WTC11 (cell line): ENCODE measurements at regions not wholly inside any gene's neighbourhood (a gene's known extent, or its start where the extent isn't known, plus 50 kb on each side); places are given as distances from the start of the nearest gene placed in this dataset.

Experiments used
- ATAC-seq: fragments of 200-7000 bp; cut with Tn5 transposase; 2 replicates; pipeline ENCODE4 v1.10.0; 2021; ENCODE audit warnings: mild to moderate bottlenecking, moderate library complexity
- CTCF ChIA-PET: fragments of 300-600 bp; sonication (Branson Sonifier 250); formaldehyde crosslinking; loops from one replicate; lab custom pipeline; 2021; ENCODE audit warnings: antibody characterized with exemption; lab: Charles Lee
- POLR2A ChIA-PET: fragments of 350-600 bp; sonication (Branson Sonifier 250); formaldehyde crosslinking; loops from one replicate; lab custom pipeline; 2021; ENCODE audit warnings: antibody characterized with exemption; lab: Charles Lee
- DNase-seq: peaks from one replicate; pipeline ENCODE4 v3.0.0; 2021; ENCODE audit warnings: low spot score
- H3K27ac Mint-ChIP-seq: 2 replicates; pipeline ENCODE4 v1.8.0; 2021; ENCODE audit warnings: mixed read lengths
- H3K27me3 Mint-ChIP-seq: 2 replicates; pipeline ENCODE4 v1.8.0; 2021; ENCODE audit warnings: low read depth, mild to moderate bottlenecking, moderate library complexity, mixed read lengths
- H3K36me3 Mint-ChIP-seq: 2 replicates; pipeline ENCODE4 v1.8.0; 2021; ENCODE audit warnings: mixed read lengths
- H3K4me1 Mint-ChIP-seq: 2 replicates; pipeline ENCODE4 v1.8.0; 2022; ENCODE audit warnings: mixed read lengths
- H3K4me3 Mint-ChIP-seq: 2 replicates; pipeline ENCODE4 v1.8.0; 2021; ENCODE audit warnings: mild to moderate bottlenecking, moderate library complexity, mixed read lengths
- H3K9me3 Mint-ChIP-seq: 2 replicates; pipeline ENCODE4 v1.8.0; 2021; ENCODE audit warnings: mixed read lengths
- FOXK1 ChIP-seq: sonication (generic); formaldehyde crosslinking; IDR thresholded peaks from 2 replicates; pipeline ENCODE4 v1.8.0; 2022; ENCODE audit warnings: mild to moderate bottlenecking, moderate library complexity, missing genetic modification reagents
- FOXP1 ChIP-seq: sonication (generic); formaldehyde crosslinking; IDR thresholded peaks from 2 replicates; pipeline ENCODE4 v1.8.0; 2022; ENCODE audit warnings: missing genetic modification reagents, mild to moderate bottlenecking, moderate library complexity, borderline replicate concordance
- GABPB1 ChIP-seq: sonication (generic); formaldehyde crosslinking; IDR thresholded peaks from 2 replicates; pipeline ENCODE4 v1.8.1; 2023; ENCODE audit warnings: mild to moderate bottlenecking, missing genetic modification reagents
- GRHL2 ChIP-seq: fragments of 250-450 bp; sonication (Bioruptor Pico); IDR thresholded peaks from 2 replicates; pipeline ENCODE4 v1.8.0; 2022; ENCODE audit warnings: mild to moderate bottlenecking, moderate library complexity; ENCODE audit not compliant: insufficient replicate concordance, severe bottlenecking
- IRF2 ChIP-seq: sonication (generic); formaldehyde crosslinking; IDR thresholded peaks from 2 replicates; pipeline ENCODE4 v1.8.0; 2022; ENCODE audit warnings: low read depth, missing genetic modification reagents, borderline replicate concordance
- KAT7 ChIP-seq: sonication (generic); formaldehyde crosslinking; IDR thresholded peaks from 2 replicates; pipeline ENCODE4 v1.8.1; 2023; ENCODE audit warnings: missing genetic modification reagents, mild to moderate bottlenecking, borderline replicate concordance
- MXD4 ChIP-seq: fragments of 250-450 bp; sonication (Bioruptor Pico); IDR thresholded peaks from 2 replicates; pipeline ENCODE4 v1.8.0; 2021; ENCODE audit warnings: mild to moderate bottlenecking, moderate library complexity, borderline replicate concordance
- NFYB ChIP-seq: sonication (generic); formaldehyde crosslinking; conservative IDR thresholded peaks from 2 replicates; pipeline ENCODE4 v1.8.0; 2022; ENCODE audit warnings: low read depth, missing genetic modification reagents
- NR3C1 ChIP-seq: sonication (generic); formaldehyde crosslinking; conservative IDR thresholded peaks from 2 replicates; pipeline ENCODE4 v1.8.1; 2023; ENCODE audit warnings: low read depth, mild to moderate bottlenecking, missing genetic modification reagents
- OVOL2 ChIP-seq: fragments of 250-450 bp; sonication (Bioruptor Pico); IDR thresholded peaks from 2 replicates; pipeline ENCODE4 v1.9.0; 2021; ENCODE audit warnings: mild to moderate bottlenecking, borderline replicate concordance
- PRRX2 ChIP-seq: fragments of 250-450 bp; sonication (Bioruptor Pico); IDR thresholded peaks from 2 replicates; pipeline ENCODE4 v1.8.0; 2021; ENCODE audit warnings: mild to moderate bottlenecking
- RORB ChIP-seq: fragments of 250-450 bp; sonication (Bioruptor Pico); IDR thresholded peaks from 2 replicates; pipeline ENCODE4 v1.9.0; 2021; ENCODE audit warnings: mild to moderate bottlenecking
- SOX15 ChIP-seq: fragments of 250-450 bp; sonication (Bioruptor Pico); IDR thresholded peaks from 2 replicates; pipeline ENCODE4 v1.9.0; 2021; ENCODE audit warnings: mild to moderate bottlenecking
- TCF7 ChIP-seq: sonication (generic); formaldehyde crosslinking; IDR thresholded peaks from 2 replicates; pipeline ENCODE4 v1.8.0; 2022; ENCODE audit warnings: mild to moderate bottlenecking, low read depth, missing genetic modification reagents, moderate library complexity
- ZNF121 ChIP-seq: sonication (generic); formaldehyde crosslinking; IDR thresholded peaks from 2 replicates; pipeline ENCODE4 v1.8.0; 2023; ENCODE audit warnings: missing genetic modification reagents
- ZNF219 ChIP-seq: sonication (generic); formaldehyde crosslinking; IDR thresholded peaks from 2 replicates; pipeline ENCODE4 v1.8.0; 2023; ENCODE audit warnings: missing genetic modification reagents, mild to moderate bottlenecking, borderline replicate concordance
- ZNF396 ChIP-seq: fragments of 250-450 bp; sonication (Bioruptor Pico); IDR thresholded peaks from 2 replicates; pipeline ENCODE4 v1.8.0; 2021; ENCODE audit warnings: mild to moderate bottlenecking, moderate library complexity, borderline replicate concordance
- ZNF423 ChIP-seq: fragments of 250-450 bp; sonication (Bioruptor Pico); IDR thresholded peaks from 2 replicates; pipeline ENCODE4 v2.1.2; 2022; ENCODE audit warnings: mild to moderate bottlenecking, moderate library complexity
- TF ChIP-seq, protein P1 (sequence below): fragments of 250-450 bp; sonication (Bioruptor Pico); IDR thresholded peaks from 2 replicates; pipeline ENCODE4 v1.9.0; 2021; ENCODE audit warnings: moderate library complexity, mild to moderate bottlenecking, inconsistent platforms, borderline replicate concordance
- TF ChIP-seq, protein P2 (sequence below): sonication (generic); formaldehyde crosslinking; IDR thresholded peaks from 2 replicates; pipeline ENCODE4 v1.8.1; 2023; ENCODE audit warnings: mild to moderate bottlenecking, missing genetic modification reagents
- TF ChIP-seq, protein P3 (sequence below): sonication (generic); formaldehyde crosslinking; IDR thresholded peaks from 2 replicates; pipeline ENCODE4 v1.8.1; 2022; ENCODE audit warnings: mild to moderate bottlenecking, moderate library complexity, missing genetic modification reagents
- TF ChIP-seq, protein P4 (sequence below): sonication (generic); formaldehyde crosslinking; IDR thresholded peaks from 2 replicates; pipeline ENCODE4 v1.8.1; 2023; ENCODE audit warnings: mild to moderate bottlenecking, missing genetic modification reagents, moderate library complexity
- TF ChIP-seq, protein P5 (sequence below): sonication (generic); formaldehyde crosslinking; IDR thresholded peaks from 2 replicates; pipeline ENCODE4 v1.8.0; 2022; ENCODE audit warnings: mild to moderate bottlenecking, missing genetic modification reagents
- TF ChIP-seq, protein P6 (sequence below): sonication (generic); formaldehyde crosslinking; IDR thresholded peaks from 2 replicates; pipeline ENCODE4 v1.8.0; 2022; ENCODE audit warnings: mild to moderate bottlenecking, missing genetic modification reagents
- TF ChIP-seq, protein P7 (sequence below): fragments of 250-450 bp; sonication (Bioruptor Pico); IDR thresholded peaks from 2 replicates; pipeline ENCODE4 v1.9.0; 2021; ENCODE audit warnings: mild to moderate bottlenecking
- TF ChIP-seq, protein P8 (sequence below): sonication (generic); formaldehyde crosslinking; IDR thresholded peaks from 2 replicates; pipeline ENCODE4 v1.8.1; 2023; ENCODE audit warnings: mild to moderate bottlenecking, missing genetic modification reagents, moderate library complexity

DNA sequence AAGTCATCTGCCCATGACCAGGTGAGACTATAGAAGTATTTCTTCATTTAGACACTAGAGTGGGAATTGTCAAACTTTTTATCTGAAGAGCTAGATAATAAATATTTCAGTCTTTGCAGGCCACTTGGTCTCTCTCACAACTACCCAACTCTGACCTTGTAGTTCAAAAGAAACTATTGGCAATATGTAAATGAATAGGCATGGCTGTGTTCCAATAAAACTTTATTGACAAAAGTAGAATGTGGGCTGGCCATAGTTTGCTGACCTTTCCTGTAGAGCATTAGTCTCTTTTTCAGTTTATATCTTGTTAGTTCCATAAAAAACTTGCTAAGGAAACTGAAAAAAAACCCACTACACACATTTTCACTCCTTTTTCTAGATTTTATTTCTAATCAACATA lies 535.5 kb downstream of the PRR16 start (continued):
- TF ChIP-seq FOXK1: no peak
- no peak for TF ChIP-seq KAT7 (CRISPR knock-in tag)
- TF ChIP-seq, protein P1, sequence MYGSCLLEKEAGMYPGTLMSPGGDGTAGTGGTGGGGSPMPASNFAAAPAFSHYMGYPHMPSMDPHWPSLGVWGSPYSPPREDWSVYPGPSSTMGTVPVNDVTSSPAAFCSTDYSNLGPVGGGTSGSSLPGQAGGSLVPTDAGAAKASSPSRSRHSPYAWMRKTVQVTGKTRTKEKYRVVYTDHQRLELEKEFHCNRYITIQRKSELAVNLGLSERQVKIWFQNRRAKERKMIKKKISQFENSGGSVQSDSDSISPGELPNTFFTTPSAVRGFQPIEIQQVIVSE (CRISPR knock-in tag): no peak
- TF ChIP-seq, protein P2, sequence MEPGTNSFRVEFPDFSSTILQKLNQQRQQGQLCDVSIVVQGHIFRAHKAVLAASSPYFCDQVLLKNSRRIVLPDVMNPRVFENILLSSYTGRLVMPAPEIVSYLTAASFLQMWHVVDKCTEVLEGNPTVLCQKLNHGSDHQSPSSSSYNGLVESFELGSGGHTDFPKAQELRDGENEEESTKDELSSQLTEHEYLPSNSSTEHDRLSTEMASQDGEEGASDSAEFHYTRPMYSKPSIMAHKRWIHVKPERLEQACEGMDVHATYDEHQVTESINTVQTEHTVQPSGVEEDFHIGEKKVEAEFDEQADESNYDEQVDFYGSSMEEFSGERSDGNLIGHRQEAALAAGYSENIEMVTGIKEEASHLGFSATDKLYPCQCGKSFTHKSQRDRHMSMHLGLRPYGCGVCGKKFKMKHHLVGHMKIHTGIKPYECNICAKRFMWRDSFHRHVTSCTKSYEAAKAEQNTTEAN (CRISPR knock-in tag): no peak
- TF ChIP-seq FOXP1 (CRISPR knock-in tag): no peak
- no peak for TF ChIP-seq PRRX2 (CRISPR knock-in tag)

DNA sequence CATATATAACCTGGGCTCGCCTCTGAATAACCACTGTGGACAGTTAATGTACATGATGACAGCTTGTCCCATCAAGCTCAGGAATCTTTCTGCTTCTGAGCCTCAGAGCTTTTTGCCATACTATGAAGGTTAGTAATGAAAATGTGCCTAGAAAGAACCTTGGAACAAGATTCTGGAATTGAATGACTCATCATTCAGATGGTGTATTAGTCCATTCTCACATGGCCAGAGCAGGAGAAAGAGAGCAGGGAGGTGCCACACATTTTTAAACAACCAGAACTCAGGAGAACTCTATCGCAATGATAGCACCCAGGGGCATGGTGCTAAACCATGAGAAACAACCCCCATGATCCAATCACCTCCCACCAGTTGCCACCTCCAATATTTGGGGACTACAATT lies 542.1 kb downstream of the PRR16 start:
- DNase-seq (no peak), ATAC-seq (no peak)
- no peaks in the 10 kb centered on the region for H3K36me3 Mint-ChIP-seq
- no peaks in the 10 kb centered on the region for H3K27me3 Mint-ChIP-seq
- ChIA-PET CTCF (no interaction called here), POLR2A (no interaction called here)
- TF ChIP-seq, protein P3, sequence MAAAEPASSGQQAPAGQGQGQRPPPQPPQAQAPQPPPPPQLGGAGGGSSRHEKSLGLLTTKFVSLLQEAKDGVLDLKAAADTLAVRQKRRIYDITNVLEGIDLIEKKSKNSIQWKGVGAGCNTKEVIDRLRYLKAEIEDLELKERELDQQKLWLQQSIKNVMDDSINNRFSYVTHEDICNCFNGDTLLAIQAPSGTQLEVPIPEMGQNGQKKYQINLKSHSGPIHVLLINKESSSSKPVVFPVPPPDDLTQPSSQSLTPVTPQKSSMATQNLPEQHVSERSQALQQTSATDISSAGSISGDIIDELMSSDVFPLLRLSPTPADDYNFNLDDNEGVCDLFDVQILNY: no peak
- TF ChIP-seq OVOL2 (CRISPR knock-in tag): no peak
- TF ChIP-seq MXD4: no peak
- TF ChIP-seq GABPB1 (CRISPR knock-in tag): no peak
- H3K9me3 Mint-ChIP-seq: no peaks in the 10 kb centered on the region
- H3K4me3 Mint-ChIP-seq: no peak overlapping the region
- H3K27ac Mint-ChIP-seq: no peak overlapping the region
- no peaks in the 10 kb centered on the region for H3K4me1 Mint-ChIP-seq

DNA sequence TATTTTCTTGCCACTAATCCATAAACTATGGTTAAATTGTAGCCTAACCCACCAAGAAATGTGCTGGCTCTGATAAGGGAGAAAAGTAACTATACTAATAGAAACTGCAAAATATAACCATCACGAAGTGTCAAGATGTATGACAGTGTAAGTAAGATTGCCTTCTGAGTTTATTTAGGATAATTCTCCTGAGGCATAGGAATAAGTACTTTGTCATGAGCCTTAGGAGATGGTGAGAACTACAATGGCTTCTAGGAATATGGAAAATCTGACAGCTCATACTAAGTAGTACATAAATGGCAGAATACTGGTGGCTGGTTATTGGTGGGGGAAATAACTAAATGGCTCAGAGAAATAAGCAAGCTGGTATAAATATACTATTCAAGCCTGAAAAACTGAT lies 543.9 kb downstream of the PRR16 start:
- Mint-ChIP-seq H3K27ac (no peak overlapping the region), H3K4me1 (no peaks in the 10 kb centered on the region), H3K27me3 (no peaks in the 10 kb centered on the region), H3K9me3 (no peaks in the 10 kb centered on the region), H3K36me3 (no peaks in the 10 kb centered on the region), H3K4me3 (no peak overlapping the region)
- ChIA-PET CTCF (no interaction called here), POLR2A (no interaction called here)
- no peak for TF ChIP-seq ZNF423 (CRISPR knock-in tag)
- TF ChIP-seq, protein P4, sequence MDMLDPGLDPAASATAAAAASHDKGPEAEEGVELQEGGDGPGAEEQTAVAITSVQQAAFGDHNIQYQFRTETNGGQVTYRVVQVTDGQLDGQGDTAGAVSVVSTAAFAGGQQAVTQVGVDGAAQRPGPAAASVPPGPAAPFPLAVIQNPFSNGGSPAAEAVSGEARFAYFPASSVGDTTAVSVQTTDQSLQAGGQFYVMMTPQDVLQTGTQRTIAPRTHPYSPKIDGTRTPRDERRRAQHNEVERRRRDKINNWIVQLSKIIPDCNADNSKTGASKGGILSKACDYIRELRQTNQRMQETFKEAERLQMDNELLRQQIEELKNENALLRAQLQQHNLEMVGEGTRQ: no peak
- TF ChIP-seq, protein P5, sequence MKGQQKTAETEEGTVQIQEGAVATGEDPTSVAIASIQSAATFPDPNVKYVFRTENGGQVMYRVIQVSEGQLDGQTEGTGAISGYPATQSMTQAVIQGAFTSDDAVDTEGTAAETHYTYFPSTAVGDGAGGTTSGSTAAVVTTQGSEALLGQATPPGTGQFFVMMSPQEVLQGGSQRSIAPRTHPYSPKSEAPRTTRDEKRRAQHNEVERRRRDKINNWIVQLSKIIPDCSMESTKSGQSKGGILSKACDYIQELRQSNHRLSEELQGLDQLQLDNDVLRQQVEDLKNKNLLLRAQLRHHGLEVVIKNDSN (CRISPR knock-in tag): no peak
- TF ChIP-seq FOXP1 (CRISPR knock-in tag): no peak
- no peak for TF ChIP-seq SOX15
- no peak for TF ChIP-seq TCF7 (CRISPR knock-in tag)
- no peak for TF ChIP-seq RORB
- no peak for TF ChIP-seq NR3C1 (CRISPR knock-in tag)
- no peak for DNase-seq
- no peak for ATAC-seq

DNA sequence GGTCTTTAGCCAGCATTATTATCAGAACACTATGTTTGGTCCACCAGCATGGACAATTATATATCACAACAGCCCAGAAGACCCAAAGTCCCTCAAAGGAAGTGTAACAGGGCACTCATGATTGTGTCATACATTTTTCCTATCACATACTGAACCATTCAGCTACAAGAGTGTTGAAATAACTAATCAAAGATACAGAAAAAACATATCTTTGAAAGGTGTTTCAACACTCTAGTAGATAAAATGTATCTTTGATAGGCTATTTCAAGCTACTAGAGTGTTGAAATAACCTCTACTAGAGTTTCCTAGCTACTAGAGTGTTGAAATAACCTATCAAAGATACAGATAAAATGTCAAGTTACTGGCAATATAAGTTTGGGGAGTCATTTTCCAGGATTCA lies 545.0 kb downstream of the PRR16 start:
- DNase-seq (no peak), ATAC-seq (no peak)
- Mint-ChIP-seq H3K27ac (no peak overlapping the region), H3K9me3 (no peaks in the 10 kb centered on the region), H3K4me1 (no peaks in the 10 kb centered on the region), H3K36me3 (no peaks in the 10 kb centered on the region), H3K4me3 (no peak overlapping the region), H3K27me3 (no peaks in the 10 kb centered on the region)
- ChIA-PET CTCF (no interaction called here), POLR2A (no interaction called here)
- no peak for TF ChIP-seq ZNF121 (CRISPR knock-in tag)
- TF ChIP-seq, protein P6, sequence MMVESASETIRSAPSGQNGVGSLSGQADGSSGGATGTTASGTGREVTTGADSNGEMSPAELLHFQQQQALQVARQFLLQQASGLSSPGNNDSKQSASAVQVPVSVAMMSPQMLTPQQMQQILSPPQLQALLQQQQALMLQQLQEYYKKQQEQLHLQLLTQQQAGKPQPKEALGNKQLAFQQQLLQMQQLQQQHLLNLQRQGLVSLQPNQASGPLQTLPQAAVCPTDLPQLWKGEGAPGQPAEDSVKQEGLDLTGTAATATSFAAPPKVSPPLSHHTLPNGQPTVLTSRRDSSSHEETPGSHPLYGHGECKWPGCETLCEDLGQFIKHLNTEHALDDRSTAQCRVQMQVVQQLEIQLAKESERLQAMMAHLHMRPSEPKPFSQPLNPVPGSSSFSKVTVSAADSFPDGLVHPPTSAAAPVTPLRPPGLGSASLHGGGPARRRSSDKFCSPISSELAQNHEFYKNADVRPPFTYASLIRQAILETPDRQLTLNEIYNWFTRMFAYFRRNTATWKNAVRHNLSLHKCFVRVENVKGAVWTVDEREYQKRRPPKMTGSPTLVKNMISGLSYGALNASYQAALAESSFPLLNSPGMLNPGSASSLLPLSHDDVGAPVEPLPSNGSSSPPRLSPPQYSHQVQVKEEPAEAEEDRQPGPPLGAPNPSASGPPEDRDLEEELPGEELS (CRISPR knock-in tag): no peak
- TF ChIP-seq, protein P7, sequence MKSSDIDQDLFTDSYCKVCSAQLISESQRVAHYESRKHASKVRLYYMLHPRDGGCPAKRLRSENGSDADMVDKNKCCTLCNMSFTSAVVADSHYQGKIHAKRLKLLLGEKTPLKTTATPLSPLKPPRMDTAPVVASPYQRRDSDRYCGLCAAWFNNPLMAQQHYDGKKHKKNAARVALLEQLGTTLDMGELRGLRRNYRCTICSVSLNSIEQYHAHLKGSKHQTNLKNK: no peak
- TF ChIP-seq IRF2 (CRISPR knock-in tag): no peak
- no peak for TF ChIP-seq NFYB (CRISPR knock-in tag)
- no peak for TF ChIP-seq GRHL2
- TF ChIP-seq, protein P8, sequence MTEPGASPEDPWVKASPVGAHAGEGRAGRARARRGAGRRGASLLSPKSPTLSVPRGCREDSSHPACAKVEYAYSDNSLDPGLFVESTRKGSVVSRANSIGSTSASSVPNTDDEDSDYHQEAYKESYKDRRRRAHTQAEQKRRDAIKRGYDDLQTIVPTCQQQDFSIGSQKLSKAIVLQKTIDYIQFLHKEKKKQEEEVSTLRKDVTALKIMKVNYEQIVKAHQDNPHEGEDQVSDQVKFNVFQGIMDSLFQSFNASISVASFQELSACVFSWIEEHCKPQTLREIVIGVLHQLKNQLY (CRISPR knock-in tag): no peak
- no peak for TF ChIP-seq ZNF219 (CRISPR knock-in tag)
- TF ChIP-seq ZNF396 (CRISPR knock-in tag): no peak
- TF ChIP-seq ZNF423 (CRISPR knock-in tag): no peak
